Omental fat pad (tissue), 3 donors: ENCODE measurements at regions not wholly inside any gene's neighbourhood (a gene's known extent, or its start where the extent isn't known, plus 50 kb on each side); places are given as distances from the start of the nearest gene placed in this dataset.

Experiments used
- ATAC-seq: fragments of 150-250 bp; one replicate; pipeline ENCODE4 v1.9.1; 2016; ENCODE audit warnings: mild to moderate bottlenecking, moderate library complexity; ENCODE audit not compliant: low FRiP score
- DNase-seq: peaks from one replicate; pipeline ENCODE4 v3.0.0-alpha.2; 2019; ENCODE audit warnings: low spot score
- TF ChIP-seq, protein P1 (sequence below), 3 donors: fragments of 450-650 bp; IDR thresholded peaks; one replicate each; pipeline ENCODE4 v1.5.1; 2016 to 2017; ENCODE audit warnings: antibody characterized with exemption in 3 of 3, mild to moderate bottlenecking in 3 of 3, moderate library complexity in 2 of 3

DNA sequence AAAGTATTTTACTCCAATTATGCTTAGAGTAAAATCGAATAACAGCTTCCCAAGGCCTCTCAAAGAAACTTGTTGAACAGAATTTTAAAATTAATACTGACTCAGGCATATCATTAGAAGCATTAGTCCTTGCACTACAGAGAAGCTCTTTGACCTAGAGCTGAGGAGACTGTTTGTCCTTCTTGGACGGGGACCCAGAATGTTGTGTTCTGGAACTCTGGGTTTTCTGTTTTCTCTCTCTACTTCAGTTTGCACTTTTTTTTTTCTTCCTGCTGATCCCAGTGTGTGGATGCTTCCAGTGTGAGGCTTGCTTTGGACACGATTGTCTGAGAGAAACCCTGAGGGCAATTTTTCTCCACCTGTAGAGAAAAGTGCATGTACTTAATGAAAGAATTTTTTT lies 847.6 kb downstream of the SOCS6 start:
- DNase-seq, result no peak
- TF ChIP-seq, protein P1, sequence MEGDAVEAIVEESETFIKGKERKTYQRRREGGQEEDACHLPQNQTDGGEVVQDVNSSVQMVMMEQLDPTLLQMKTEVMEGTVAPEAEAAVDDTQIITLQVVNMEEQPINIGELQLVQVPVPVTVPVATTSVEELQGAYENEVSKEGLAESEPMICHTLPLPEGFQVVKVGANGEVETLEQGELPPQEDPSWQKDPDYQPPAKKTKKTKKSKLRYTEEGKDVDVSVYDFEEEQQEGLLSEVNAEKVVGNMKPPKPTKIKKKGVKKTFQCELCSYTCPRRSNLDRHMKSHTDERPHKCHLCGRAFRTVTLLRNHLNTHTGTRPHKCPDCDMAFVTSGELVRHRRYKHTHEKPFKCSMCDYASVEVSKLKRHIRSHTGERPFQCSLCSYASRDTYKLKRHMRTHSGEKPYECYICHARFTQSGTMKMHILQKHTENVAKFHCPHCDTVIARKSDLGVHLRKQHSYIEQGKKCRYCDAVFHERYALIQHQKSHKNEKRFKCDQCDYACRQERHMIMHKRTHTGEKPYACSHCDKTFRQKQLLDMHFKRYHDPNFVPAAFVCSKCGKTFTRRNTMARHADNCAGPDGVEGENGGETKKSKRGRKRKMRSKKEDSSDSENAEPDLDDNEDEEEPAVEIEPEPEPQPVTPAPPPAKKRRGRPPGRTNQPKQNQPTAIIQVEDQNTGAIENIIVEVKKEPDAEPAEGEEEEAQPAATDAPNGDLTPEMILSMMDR (IDR thresholded peaks at IDR 0.05), result no peak
- ATAC-seq, result no peak

DNA sequence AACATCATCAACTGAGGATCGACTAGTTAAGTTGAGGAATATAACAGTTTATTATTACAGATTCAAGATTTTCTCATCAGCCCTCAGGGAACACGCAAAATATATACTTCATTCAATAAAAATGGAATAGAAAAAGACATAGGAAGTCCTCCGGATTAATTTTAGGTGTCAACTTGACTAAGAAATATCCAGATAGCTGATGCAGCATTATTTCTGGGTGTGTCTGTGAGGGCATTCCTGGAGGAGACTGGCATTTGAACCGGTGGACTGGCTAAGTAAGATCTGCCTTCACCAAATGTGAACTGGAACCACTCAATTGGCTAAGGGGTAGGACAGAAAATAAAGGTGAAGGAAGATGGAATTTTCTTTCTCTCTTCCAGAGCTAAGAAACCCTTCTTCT lies 845.3 kb downstream of the SOCS6 start:
- ATAC-seq (no peak), DNase-seq (no peak)
- TF ChIP-seq, protein P1 (IDR thresholded peaks at IDR 0.05), result no peak

DNA sequence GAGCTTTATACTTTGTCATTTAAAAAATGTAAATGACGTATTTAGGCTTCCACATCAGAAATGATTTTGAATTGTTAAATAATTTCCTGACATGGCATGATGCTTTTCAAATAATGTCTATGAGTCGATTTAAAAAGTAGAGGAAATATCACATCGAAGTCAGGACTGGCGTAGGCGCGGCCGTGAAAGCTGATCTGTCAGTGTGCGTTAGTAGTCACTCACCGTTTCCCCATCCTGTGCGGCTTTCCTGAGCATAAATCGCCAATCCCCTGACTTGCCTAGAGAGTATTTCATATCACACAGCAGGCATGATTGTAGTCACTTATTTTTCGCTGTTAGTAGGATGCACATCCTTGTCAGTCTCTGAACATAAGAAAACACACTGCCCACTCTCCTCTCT lies 843.1 kb downstream of the SOCS6 start:
- DNase-seq (no peak), ATAC-seq (no peak)
- TF ChIP-seq, protein P1 (IDR thresholded peaks at IDR 0.05), result no peak

DNA sequence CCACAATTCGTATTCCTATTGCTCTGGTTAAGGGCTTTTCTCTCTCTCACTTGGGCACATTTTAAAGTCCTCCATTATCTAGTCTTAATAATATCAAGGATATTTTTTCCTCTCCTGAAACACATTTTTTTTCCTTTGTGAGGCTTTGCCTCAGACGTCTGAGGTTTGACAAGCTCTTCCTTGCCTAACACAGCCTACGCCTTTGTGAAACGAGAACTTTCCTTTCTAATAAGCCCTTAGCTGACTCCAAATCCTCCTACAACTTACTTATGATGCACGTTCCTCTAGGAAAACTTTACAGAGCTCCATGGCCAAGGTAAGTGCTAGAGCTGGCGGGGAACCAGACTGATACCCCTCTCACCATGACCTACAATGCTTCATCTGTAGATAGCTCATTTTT lies 841.5 kb downstream of the SOCS6 start:
- TF ChIP-seq, protein P1 (IDR thresholded peaks at IDR 0.05), result no peak
- no peak for ATAC-seq
- DNase-seq, result no peak

DNA sequence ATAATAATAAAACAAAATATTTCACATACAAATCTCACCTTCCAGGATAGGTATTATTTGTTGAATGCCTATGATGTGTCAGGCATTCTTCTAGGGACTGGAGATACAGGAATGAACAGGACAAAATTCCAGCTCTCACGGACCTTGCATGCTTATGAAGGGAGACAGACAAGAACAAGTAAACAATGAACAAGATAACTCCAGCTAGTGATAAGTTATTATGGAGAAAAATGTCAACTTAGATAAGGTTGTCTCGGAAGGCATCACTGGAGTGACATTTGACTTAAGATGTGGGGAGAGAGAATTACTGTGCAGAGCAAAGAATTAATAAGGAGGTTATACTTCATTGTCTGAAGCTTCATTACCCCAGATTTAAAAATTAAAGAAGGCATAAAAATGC lies 836.7 kb downstream of the SOCS6 start:
- ATAC-seq (no peak), DNase-seq (no peak)
- TF ChIP-seq, protein P1 (IDR thresholded peaks at IDR 0.05), result no peak

DNA sequence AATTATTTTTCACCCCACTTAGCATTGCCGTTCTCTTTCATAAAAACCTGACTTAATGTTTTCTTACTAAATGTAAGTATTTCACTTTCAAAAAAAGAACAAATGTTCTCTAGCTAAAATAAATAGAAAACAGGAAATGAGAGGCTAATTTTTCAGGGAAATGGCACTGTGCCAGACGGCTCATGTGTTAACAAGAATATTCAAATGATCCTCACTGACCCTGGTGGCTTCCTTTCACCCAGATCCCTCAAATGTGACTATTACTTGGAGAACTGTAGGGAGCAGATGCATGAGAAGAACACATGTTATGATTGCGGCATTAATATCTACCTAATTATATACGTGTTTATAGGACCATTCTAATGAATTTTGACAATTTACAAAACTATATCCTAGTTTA lies 827.7 kb downstream of the SOCS6 start:
- DNase-seq (no peak), ATAC-seq (no peak)
- TF ChIP-seq, protein P1 (IDR thresholded peaks at IDR 0.05), result no peak

DNA sequence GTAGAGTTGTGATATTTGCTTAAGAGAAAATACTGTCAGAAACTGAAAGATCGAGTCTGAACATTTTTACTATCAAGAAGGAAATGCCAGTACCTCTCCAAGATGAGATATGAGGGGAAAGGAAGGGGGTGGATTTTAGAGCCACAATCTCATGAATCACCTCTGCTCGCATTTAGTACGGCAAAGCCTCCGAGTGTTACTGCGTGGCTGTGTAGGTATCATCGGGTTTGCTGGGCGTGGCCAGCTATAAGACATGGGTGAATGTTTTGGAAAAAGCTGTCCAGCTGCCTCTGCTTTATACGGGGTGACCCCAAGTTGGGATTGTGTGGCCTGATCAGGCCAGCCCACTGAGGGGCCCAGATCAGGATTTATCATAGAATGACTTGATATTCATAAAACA lies 826.4 kb downstream of the SOCS6 start:
- no peak for ATAC-seq
- TF ChIP-seq, protein P1 (IDR thresholded peaks at IDR 0.05), result no peak
- DNase-seq, result no peak
